Panc1 (cell line): ENCODE measurements at regions not wholly inside any gene's neighbourhood (a gene's known extent, or its start where the extent isn't known, plus 50 kb on each side); places are given as distances from the start of the nearest gene placed in this dataset.

ENCODE experiments used
- ATAC-seq: fragments of 200-7000 bp; cut with Tn5 transposase; 2 replicates; pipeline ENCODE4 v1.9.1; 2020; ENCODE audit warnings: mild to moderate bottlenecking, moderate library complexity
- BruUV-seq: library from RNA; stranded (reverse); fragments of 400-500 nt; replicated peaks from 2 replicates; lab custom pipeline; 2021; lab: Mats Ljungman, UMichigan
- CTCF ChIA-PET: fragments of 300-600 bp; sonication (Branson Sonifier 250); formaldehyde crosslinking; loops from one replicate; lab custom pipeline; 2022; ENCODE audit warnings: antibody characterized with exemption; lab: Charles Lee
- POLR2A ChIA-PET: fragments of 300-600 bp; sonication (Branson Sonifier 250); formaldehyde crosslinking; loops from one replicate; lab custom pipeline; 2022; ENCODE audit warnings: antibody characterized with exemption; lab: Charles Lee
- DNase-seq: peaks from one replicate; pipeline ENCODE4 v3.0.0-alpha.2; 2010; ENCODE audit warnings: low read depth, low spot score
- H3K27ac ChIP-seq: 2 replicates; pipeline ENCODE4 v1.5.1; 2011; ENCODE audit warnings: mild to moderate bottlenecking, low read length, inconsistent platforms
- H3K27me3 ChIP-seq: fragments of 200-500 bp; sonication (Bioruptor generic); 2 replicates; pipeline ENCODE4 v1.6.0; 2014; ENCODE audit warnings: low read length, inconsistent platforms; ENCODE audit not compliant: control insufficient read depth, insufficient read depth
- H3K36me3 ChIP-seq: fragments of 200-500 bp; sonication (Bioruptor generic); 2 replicates; pipeline ENCODE4 v1.5.1; 2014; ENCODE audit warnings: inconsistent platforms, mild to moderate bottlenecking, low read length, moderate library complexity; ENCODE audit not compliant: control insufficient read depth, insufficient read depth
- H3K4me1 ChIP-seq: 2 replicates; pipeline ENCODE4 v1.5.1; 2011; ENCODE audit warnings: inconsistent platforms, mild to moderate bottlenecking, low read length, moderate library complexity; ENCODE audit not compliant: control insufficient read depth, insufficient read depth
- H3K4me3 ChIP-seq, 2 experiments: 2 replicates each; pipeline ENCODE4 v1.5.1; 2011 to 2012; ENCODE audit warnings: low read depth in 2 of 2, low read length in 2 of 2, mild to moderate bottlenecking in 2 of 2, inconsistent platforms in 1 of 2, moderate library complexity in 1 of 2
- H3K9me3 ChIP-seq: fragments of 200-500 bp; sonication (Bioruptor generic); 2 replicates; pipeline ENCODE4 v1.5.1; 2014; ENCODE audit warnings: low read depth, mild to moderate bottlenecking, inconsistent platforms, low read length, moderate library complexity; ENCODE audit not compliant: control insufficient read depth, insufficient read depth
- POLR2AphosphoS5 ChIP-seq: IDR thresholded peaks from 2 replicates; pipeline ENCODE4 v1.6.1; 2012; ENCODE audit warnings: mild to moderate bottlenecking, low read depth, low read length, moderate library complexity
- SIN3A ChIP-seq: IDR thresholded peaks from 2 replicates; pipeline ENCODE4 v1.6.1; 2012; ENCODE audit warnings: low read depth, mild to moderate bottlenecking, low read length, moderate library complexity, borderline replicate concordance; ENCODE audit not compliant: insufficient read depth
- TCF7L2 ChIP-seq: IDR thresholded peaks from 2 replicates; pipeline ENCODE4 v1.6.1; 2011; ENCODE audit warnings: mild to moderate bottlenecking, low read depth, low read length, inconsistent platforms
- in situ Hi-C: cut with HindIII; loops from 2 replicates; pipeline ENCODE4 v1.10.0; 2016; ENCODE audit warnings: low sequenced_read_pairs, low pct_unique_long_range_greater_than_20kb
- intact Hi-C: fragments of 100-400 bp; cut with micrococcal nuclease; formaldehyde crosslinking; loops from one replicate; pipeline ENCODE4 v1.10.0; 2022; ENCODE audit not compliant: unreplicated experiment
- TF ChIP-seq, protein P1 (sequence below), 2 experiments: IDR thresholded peaks; 2 replicates each; pipeline ENCODE4 v1.6.1; 2011 to 2012; ENCODE audit warnings: low read depth in 2 of 2, control low read depth in 1 of 2, low read length in 1 of 2, mild to moderate bottlenecking in 1 of 2, moderate library complexity in 1 of 2; ENCODE audit not compliant: insufficient read depth in 1 of 2
- TF ChIP-seq, protein P2 (sequence below): fragments of 450-650 bp; IDR thresholded peaks from 2 replicates; pipeline ENCODE4 v1.5.1; 2017; ENCODE audit warnings: mild to moderate bottlenecking

DNA sequence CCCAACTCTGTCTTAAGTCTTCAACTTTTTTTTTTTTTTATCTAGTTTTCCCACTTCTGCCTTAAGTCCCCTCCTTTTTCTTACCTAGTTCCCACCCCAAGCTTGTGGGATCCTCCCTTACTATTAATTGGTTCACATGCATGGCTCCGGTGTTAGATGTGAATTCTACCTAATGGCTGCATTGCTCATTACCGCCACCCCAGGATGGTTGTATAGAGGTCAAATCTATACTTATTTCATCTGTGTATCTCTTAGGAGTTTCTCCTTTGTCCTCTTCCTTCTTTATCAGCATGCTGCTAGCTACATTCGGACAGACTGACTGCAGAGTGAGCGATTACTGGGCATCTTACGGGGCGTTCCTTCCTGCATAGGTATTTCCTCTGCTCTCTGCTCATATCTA lies 605.7 kb upstream of the GRM7 start:
- intact Hi-C loops = no loop called here
- Histone ChIP-seq H3K4me1 (no peaks in the 10 kb centered on the region), H3K27ac (no peak overlapping the region), H3K27me3 (no peaks in the 10 kb centered on the region), H3K4me3 (no peak overlapping the region), H3K36me3 (no peaks in the 10 kb centered on the region), H3K9me3 (no peaks in the 10 kb centered on the region)
- ChIA-PET POLR2A (no interaction called here), CTCF (no interaction called here)
- in situ Hi-C loops = no loop called here
- DNase-seq (no peak), ATAC-seq (no peak)
- TF ChIP-seq, protein P1, sequence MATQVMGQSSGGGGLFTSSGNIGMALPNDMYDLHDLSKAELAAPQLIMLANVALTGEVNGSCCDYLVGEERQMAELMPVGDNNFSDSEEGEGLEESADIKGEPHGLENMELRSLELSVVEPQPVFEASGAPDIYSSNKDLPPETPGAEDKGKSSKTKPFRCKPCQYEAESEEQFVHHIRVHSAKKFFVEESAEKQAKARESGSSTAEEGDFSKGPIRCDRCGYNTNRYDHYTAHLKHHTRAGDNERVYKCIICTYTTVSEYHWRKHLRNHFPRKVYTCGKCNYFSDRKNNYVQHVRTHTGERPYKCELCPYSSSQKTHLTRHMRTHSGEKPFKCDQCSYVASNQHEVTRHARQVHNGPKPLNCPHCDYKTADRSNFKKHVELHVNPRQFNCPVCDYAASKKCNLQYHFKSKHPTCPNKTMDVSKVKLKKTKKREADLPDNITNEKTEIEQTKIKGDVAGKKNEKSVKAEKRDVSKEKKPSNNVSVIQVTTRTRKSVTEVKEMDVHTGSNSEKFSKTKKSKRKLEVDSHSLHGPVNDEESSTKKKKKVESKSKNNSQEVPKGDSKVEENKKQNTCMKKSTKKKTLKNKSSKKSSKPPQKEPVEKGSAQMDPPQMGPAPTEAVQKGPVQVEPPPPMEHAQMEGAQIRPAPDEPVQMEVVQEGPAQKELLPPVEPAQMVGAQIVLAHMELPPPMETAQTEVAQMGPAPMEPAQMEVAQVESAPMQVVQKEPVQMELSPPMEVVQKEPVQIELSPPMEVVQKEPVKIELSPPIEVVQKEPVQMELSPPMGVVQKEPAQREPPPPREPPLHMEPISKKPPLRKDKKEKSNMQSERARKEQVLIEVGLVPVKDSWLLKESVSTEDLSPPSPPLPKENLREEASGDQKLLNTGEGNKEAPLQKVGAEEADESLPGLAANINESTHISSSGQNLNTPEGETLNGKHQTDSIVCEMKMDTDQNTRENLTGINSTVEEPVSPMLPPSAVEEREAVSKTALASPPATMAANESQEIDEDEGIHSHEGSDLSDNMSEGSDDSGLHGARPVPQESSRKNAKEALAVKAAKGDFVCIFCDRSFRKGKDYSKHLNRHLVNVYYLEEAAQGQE (IDR thresholded peaks at IDR 0.05; ENCODE audit: insufficient read depth in 1 of 2, low read depth in 2 of 2, low read length in 1 of 2) = no peak
- BruUV-seq = no TSS peak

DNA sequence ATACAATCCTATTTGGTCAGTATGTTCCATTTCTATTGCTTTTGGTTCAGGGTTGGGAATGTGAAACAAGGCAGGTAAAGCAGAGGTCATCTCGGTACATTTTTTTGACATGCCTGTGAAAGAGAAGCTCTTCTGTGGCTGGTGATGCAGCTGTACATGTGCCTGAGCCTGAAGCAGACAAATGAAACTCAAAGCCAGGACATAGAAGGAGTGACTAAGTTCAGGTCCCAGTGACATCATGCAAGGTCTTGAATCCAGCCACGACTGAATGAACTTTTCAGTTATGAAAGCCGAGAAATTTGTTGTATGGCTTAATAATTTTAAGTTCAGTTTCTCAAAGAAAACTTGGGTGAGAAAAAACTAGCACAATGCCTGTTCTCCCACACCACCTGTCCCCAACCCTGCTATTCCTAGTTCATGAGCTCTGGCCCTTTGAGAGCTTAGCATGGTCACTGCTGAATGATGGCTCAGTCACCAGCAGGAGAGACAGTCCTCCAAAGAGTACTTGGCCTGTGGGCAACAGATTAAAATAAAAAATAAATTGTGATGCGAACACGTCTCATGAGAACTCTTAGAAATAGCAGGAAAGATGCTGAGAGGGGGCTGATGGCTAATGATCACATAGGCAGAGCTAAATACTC lies 600.2 kb upstream of the GRM7 start:
- Histone ChIP-seq H3K4me3 (no peak overlapping the region), H3K27me3 (no peaks in the 10 kb centered on the region), H3K27ac (no peak overlapping the region), H3K36me3 (no peaks in the 10 kb centered on the region), H3K4me1 (no peaks in the 10 kb centered on the region), H3K9me3 (no peaks in the 10 kb centered on the region)
- CTCF ChIA-PET = no interaction called here
- intact Hi-C loops (no loop called here), in situ Hi-C loops (no loop called here)
- POLR2A ChIA-PET = no interaction called here
- DNase-seq (no peak), ATAC-seq (no peak)
- BruUV-seq = no TSS peak
- TF ChIP-seq, protein P2, sequence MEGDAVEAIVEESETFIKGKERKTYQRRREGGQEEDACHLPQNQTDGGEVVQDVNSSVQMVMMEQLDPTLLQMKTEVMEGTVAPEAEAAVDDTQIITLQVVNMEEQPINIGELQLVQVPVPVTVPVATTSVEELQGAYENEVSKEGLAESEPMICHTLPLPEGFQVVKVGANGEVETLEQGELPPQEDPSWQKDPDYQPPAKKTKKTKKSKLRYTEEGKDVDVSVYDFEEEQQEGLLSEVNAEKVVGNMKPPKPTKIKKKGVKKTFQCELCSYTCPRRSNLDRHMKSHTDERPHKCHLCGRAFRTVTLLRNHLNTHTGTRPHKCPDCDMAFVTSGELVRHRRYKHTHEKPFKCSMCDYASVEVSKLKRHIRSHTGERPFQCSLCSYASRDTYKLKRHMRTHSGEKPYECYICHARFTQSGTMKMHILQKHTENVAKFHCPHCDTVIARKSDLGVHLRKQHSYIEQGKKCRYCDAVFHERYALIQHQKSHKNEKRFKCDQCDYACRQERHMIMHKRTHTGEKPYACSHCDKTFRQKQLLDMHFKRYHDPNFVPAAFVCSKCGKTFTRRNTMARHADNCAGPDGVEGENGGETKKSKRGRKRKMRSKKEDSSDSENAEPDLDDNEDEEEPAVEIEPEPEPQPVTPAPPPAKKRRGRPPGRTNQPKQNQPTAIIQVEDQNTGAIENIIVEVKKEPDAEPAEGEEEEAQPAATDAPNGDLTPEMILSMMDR = no peak
- TF ChIP-seq SIN3A = no peak
- TF ChIP-seq, protein P1 (IDR thresholded peaks at IDR 0.05; ENCODE audit: insufficient read depth in 1 of 2, low read depth in 2 of 2, low read length in 1 of 2) = no peak
- TF ChIP-seq POLR2AphosphoS5 = no peak
- TF ChIP-seq TCF7L2 = no peak
